Neutrophil (primary cell): ENCODE measurements at regions not wholly inside any gene's neighbourhood (a gene's known extent, or its start where the extent isn't known, plus 50 kb on each side); places are given as distances from the start of the nearest gene placed in this dataset.
"Not testable (repeated sequence)": the region's sequence is repeated elsewhere in the genome, so short reads cannot be mapped to it uniquely, and the experiment has no call there.

Source experiments
- H3K27ac ChIP-seq: fragments of 200-600 bp; sonication (generic); 2 replicates; pipeline ENCODE4 v1.5.1; 2016; ENCODE audit warnings: mild to moderate bottlenecking, moderate library complexity
- H3K27me3 ChIP-seq: fragments of 200-600 bp; sonication (generic); 2 replicates; pipeline ENCODE4 v1.6.0; 2016; ENCODE audit warnings: mild to moderate bottlenecking
- H3K36me3 ChIP-seq: fragments of 200-600 bp; sonication (generic); 2 replicates; pipeline ENCODE4 v1.5.1; 2017
- H3K4me1 ChIP-seq, 2 experiments: fragments of 200-600 bp in 1 of 2; sonication (generic) in 1 of 2; 1 replicate in 1 of 2; 2 replicates in 1 of 2; pipeline versions ENCODE4 v1.5.1 to v1.6.1; 2013 to 2016; ENCODE audit warnings: low read depth in 1 of 2, low read length in 1 of 2, mild to moderate bottlenecking in 1 of 2, moderate library complexity in 1 of 2; ENCODE audit not compliant: control insufficient read depth in 1 of 2, insufficient read depth in 1 of 2
- H3K4me3 ChIP-seq, 2 experiments: fragments of 200-600 bp in 1 of 2; sonication (generic) in 1 of 2; 1 replicate in 1 of 2; 2 replicates in 1 of 2; pipeline ENCODE4 v1.5.1; 2013 to 2016; ENCODE audit warnings: low read depth in 1 of 2, low read length in 1 of 2, mild to moderate bottlenecking in 1 of 2, moderate library complexity in 1 of 2
- H3K9me3 ChIP-seq: fragments of 200-600 bp; sonication (generic); 2 replicates; pipeline ENCODE4 v1.5.1; 2016
- CTCF ChIP-seq: fragments of 200-600 bp; sonication (generic); IDR thresholded peaks from 2 replicates; pipeline ENCODE4 v1.5.1; 2016; ENCODE audit warnings: antibody characterized with exemption

GRCh38 chr19:20269461-20269860, 102.4 kb downstream of the ZNF486 start:
- Histone ChIP-seq H3K9me3 (peaks cover 3% of the 10 kb centered on the region), H3K4me3 (no peak overlapping the region), H3K27ac (no peak overlapping the region), H3K4me1 (no peaks in the 10 kb centered on the region), H3K36me3 (no peaks in the 10 kb centered on the region), H3K27me3 (no peaks in the 10 kb centered on the region)
- no peak for TF ChIP-seq CTCF

GRCh38 chr19:20261513-20261912, 94.5 kb downstream of the ZNF486 start:
- not testable (repeated sequence) for H3K27ac ChIP-seq, H3K9me3 ChIP-seq, H3K36me3 ChIP-seq, H3K4me3 ChIP-seq, H3K4me1 ChIP-seq, H3K27me3 ChIP-seq

GRCh38 chr19:20260738-20261137, 93.7 kb downstream of the ZNF486 start:
- H3K4me3 ChIP-seq, H3K36me3 ChIP-seq, H3K27me3 ChIP-seq, H3K9me3 ChIP-seq, H3K4me1 ChIP-seq, H3K27ac ChIP-seq: not testable (repeated sequence)

- H3K4me3 ChIP-seq, result no peak overlapping the region
- TF ChIP-seq CTCF, result no peak
- no peaks in the 10 kb centered on the region for H3K4me1 ChIP-seq
- no peaks in the 10 kb centered on the region for H3K27me3 ChIP-seq
- H3K27ac ChIP-seq, result no peak overlapping the region
- H3K36me3 ChIP-seq, result no peaks in the 10 kb centered on the region
- peaks cover 5% of the 10 kb centered on the region for H3K9me3 ChIP-seq
Measured at GRCh38 chr19:20259615-20260014, 92.6 kb downstream of the ZNF486 start.

GRCh38 chr19:20256606-20257005, 89.6 kb downstream of the ZNF486 start:
- no peak overlapping the region for H3K4me3 ChIP-seq
- no peak for TF ChIP-seq CTCF
- H3K27ac ChIP-seq, result no peak overlapping the region
- peaks cover 5% of the 10 kb centered on the region for H3K9me3 ChIP-seq
- no peaks in the 10 kb centered on the region for H3K4me1 ChIP-seq
- H3K36me3 ChIP-seq, result no peaks in the 10 kb centered on the region
- H3K27me3 ChIP-seq, result no peaks in the 10 kb centered on the region

GRCh38 chr19:20254121-20254520, 87.1 kb downstream of the ZNF486 start:
- Histone ChIP-seq H3K36me3 (no peaks in the 10 kb centered on the region), H3K4me3 (no peak overlapping the region), H3K27ac (no peak overlapping the region), H3K27me3 (no peaks in the 10 kb centered on the region), H3K9me3 (peaks cover 5% of the 10 kb centered on the region), H3K4me1 (no peaks in the 10 kb centered on the region)
- no peak for TF ChIP-seq CTCF

GRCh38 chr19:20252613-20253012, 85.6 kb downstream of the ZNF486 start:
- H3K27me3 ChIP-seq, result no peaks in the 10 kb centered on the region
- H3K4me1 ChIP-seq, result no peaks in the 10 kb centered on the region
- no peaks in the 10 kb centered on the region for H3K9me3 ChIP-seq
- H3K27ac ChIP-seq, result no peak overlapping the region
- no peak for TF ChIP-seq CTCF
- H3K4me3 ChIP-seq, result no peak overlapping the region
- H3K36me3 ChIP-seq, result no peaks in the 10 kb centered on the region
